Lower lobe of right lung (tissue), 2 donors: ENCODE measurements at regions not wholly inside any gene's neighbourhood (a gene's known extent, or its start where the extent isn't known, plus 50 kb on each side); places are given as distances from the start of the nearest gene placed in this dataset.

Experiments used
- ATAC-seq, 2 donors: fragments of 200-7000 bp; cut with Tn5 transposase; one replicate each; pipeline ENCODE4 v1.9.1; 2020 to 2022; ENCODE audit warnings: mild to moderate bottlenecking in 2 of 2, moderate library complexity in 2 of 2
- DNase-seq: peaks from one replicate; pipeline ENCODE4 v3.0.0-alpha.2; 2020
- H3K27ac ChIP-seq: fragments of 200-600 bp; one replicate; pipeline ENCODE4 v1.8.0; 2022
- H3K27me3 ChIP-seq: fragments of 200-600 bp; one replicate; pipeline ENCODE4 v1.8.0; 2022; ENCODE audit warnings: low read depth
- H3K36me3 ChIP-seq: fragments of 200-600 bp; one replicate; pipeline ENCODE4 v1.8.0; 2022; ENCODE audit warnings: mild to moderate bottlenecking
- H3K4me1 ChIP-seq: fragments of 200-600 bp; one replicate; pipeline ENCODE4 v1.8.0; 2022
- H3K4me3 ChIP-seq: fragments of 200-600 bp; one replicate; pipeline ENCODE4 v1.8.0; 2022; ENCODE audit warnings: mild to moderate bottlenecking
- H3K9me3 ChIP-seq: fragments of 200-600 bp; one replicate; pipeline ENCODE4 v1.8.0; 2022
- intact Hi-C: fragments of 100-400 bp; cut with DNase I; formaldehyde crosslinking; loops from one replicate; pipeline ENCODE4 v1.11.0; 2022
- TF ChIP-seq, protein P1 (sequence below): fragments of 200-600 bp; IDR thresholded peaks from one replicate; pipeline ENCODE4 v1.8.0; 2022; ENCODE audit warnings: antibody characterized with exemption, mild to moderate bottlenecking
- donor health status: DM: no; HTN: yes; CAD: no; lungs with severe emphysema.

DNA sequence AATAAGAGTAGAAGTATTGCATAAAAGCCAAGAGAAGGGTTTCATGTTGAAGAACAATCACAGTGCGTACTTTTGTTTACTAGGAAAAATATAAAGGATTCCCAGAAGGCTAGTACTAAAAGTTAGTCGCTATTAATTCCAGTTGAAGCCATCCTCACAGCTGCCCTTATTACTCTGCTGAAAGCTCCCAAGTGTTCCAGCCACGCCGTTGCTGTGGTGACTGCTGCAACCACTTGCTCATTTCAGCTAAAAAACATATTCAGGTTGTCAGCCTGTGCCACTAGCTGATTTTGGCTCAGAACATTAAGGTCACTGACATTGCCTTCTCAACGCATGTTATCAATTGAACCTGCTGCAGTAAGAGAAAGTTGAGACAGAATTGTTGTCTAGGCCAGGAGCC lies 87.1 kb upstream of the FNDC3A start:
- intact Hi-C loops = no loop called here
- H3K27ac ChIP-seq = no peak overlapping the region
- no peak overlapping the region for H3K4me3 ChIP-seq
- H3K9me3 ChIP-seq = no peaks in the 10 kb centered on the region
- no peak for ATAC-seq
- no peaks in the 10 kb centered on the region for H3K36me3 ChIP-seq
- no peaks in the 10 kb centered on the region for H3K4me1 ChIP-seq
- H3K27me3 ChIP-seq = no peaks in the 10 kb centered on the region
- no peak for DNase-seq
- TF ChIP-seq, protein P1, sequence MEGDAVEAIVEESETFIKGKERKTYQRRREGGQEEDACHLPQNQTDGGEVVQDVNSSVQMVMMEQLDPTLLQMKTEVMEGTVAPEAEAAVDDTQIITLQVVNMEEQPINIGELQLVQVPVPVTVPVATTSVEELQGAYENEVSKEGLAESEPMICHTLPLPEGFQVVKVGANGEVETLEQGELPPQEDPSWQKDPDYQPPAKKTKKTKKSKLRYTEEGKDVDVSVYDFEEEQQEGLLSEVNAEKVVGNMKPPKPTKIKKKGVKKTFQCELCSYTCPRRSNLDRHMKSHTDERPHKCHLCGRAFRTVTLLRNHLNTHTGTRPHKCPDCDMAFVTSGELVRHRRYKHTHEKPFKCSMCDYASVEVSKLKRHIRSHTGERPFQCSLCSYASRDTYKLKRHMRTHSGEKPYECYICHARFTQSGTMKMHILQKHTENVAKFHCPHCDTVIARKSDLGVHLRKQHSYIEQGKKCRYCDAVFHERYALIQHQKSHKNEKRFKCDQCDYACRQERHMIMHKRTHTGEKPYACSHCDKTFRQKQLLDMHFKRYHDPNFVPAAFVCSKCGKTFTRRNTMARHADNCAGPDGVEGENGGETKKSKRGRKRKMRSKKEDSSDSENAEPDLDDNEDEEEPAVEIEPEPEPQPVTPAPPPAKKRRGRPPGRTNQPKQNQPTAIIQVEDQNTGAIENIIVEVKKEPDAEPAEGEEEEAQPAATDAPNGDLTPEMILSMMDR = no peak

- Histone ChIP-seq H3K27ac (no peak overlapping the region), H3K9me3 (no peaks in the 10 kb centered on the region), H3K4me1 (no peaks in the 10 kb centered on the region), H3K27me3 (no peaks in the 10 kb centered on the region), H3K36me3 (no peaks in the 10 kb centered on the region), H3K4me3 (no peak overlapping the region)
- no peak for DNase-seq
- TF ChIP-seq, protein P1 = no peak
- intact Hi-C loops = no loop called here
- ATAC-seq = no peak
These were observed 85.3 kb upstream of the FNDC3A start for GRCh38 chr13:48890391-48890790.

- Histone ChIP-seq H3K36me3 (no peaks in the 10 kb centered on the region), H3K9me3 (no peaks in the 10 kb centered on the region), H3K4me1 (no peaks in the 10 kb centered on the region), H3K4me3 (no peak overlapping the region), H3K27ac (no peak overlapping the region), H3K27me3 (no peaks in the 10 kb centered on the region)
- no peak for DNase-seq
- intact Hi-C loops = no loop called here
- TF ChIP-seq, protein P1 = no peak
- no peak for ATAC-seq
These were observed 84.1 kb upstream of the FNDC3A start for GRCh38 chr13:48891586-48891985.

DNA sequence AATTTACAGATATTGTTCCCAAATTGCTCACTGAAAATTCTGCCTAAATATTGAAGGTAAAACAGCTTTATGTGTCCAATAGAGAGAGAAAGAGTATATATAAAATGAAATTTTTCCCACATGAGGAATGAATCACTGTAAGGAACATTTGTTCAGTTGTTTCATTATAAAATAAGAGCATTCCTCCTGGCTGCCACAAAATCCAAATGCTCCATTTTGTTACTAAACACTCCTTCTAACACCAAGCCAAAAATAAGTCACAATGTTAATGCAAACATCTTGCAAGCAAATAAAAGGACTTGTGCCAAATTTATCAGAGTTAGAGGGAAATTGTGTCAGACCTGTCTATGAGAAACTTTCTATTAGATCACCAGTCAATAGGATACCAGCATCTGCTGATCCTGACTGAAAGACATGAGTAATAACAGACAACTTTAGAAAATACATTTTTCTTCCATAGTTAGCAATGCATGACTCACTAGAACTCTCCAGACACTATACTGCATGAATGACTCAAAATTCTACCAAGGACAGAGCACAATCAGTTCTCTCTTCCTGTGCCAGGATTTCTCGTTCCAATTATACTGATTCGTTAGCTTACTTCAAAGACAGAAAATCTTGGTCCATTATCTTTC lies 83.5 kb upstream of the FNDC3A start:
- H3K9me3 ChIP-seq = no peaks in the 10 kb centered on the region
- H3K27ac ChIP-seq = no peak overlapping the region
- TF ChIP-seq, protein P1 = no peak
- no peaks in the 10 kb centered on the region for H3K4me1 ChIP-seq
- ATAC-seq (no peak), DNase-seq (no peak)
- intact Hi-C loops = no loop called here
- no peak overlapping the region for H3K4me3 ChIP-seq
- no peaks in the 10 kb centered on the region for H3K27me3 ChIP-seq
- H3K36me3 ChIP-seq = no peaks in the 10 kb centered on the region

DNA sequence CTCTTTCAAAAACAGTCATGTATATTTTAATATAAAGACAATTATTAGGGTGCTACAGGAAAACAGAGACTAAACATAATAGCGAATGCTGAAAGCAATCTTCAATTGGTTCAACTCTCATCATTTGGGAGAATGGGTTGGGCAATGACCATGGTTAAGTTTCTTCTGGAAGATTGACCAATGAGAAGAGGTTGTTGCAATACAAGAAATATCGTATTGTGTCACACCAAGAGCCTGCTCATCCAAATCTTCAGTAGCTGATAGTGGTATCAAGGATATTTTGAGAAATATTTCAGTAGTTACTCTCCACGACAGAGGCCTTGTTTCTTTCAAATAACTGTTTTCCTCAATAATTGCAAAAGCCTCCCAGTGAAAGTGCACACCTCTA lies 83.0 kb upstream of the FNDC3A start:
- H3K9me3 ChIP-seq = no peaks in the 10 kb centered on the region
- H3K4me3 ChIP-seq = no peak overlapping the region
- no peak overlapping the region for H3K27ac ChIP-seq
- intact Hi-C loops = no loop called here
- TF ChIP-seq, protein P1 = no peak
- no peaks in the 10 kb centered on the region for H3K27me3 ChIP-seq
- DNase-seq (no peak), ATAC-seq (no peak)
- no peaks in the 10 kb centered on the region for H3K36me3 ChIP-seq
- H3K4me1 ChIP-seq = no peaks in the 10 kb centered on the region
